RWPE1 (cell line): ENCODE measurements at regions not wholly inside any gene's neighbourhood (a gene's known extent, or its start where the extent isn't known, plus 50 kb on each side); places are given as distances from the start of the nearest gene placed in this dataset.

Experiments
- CTCF ChIA-PET: fragments of 350-600 bp; sonication (Branson Sonifier 250); formaldehyde crosslinking; extraction: SDS; loops from one replicate; lab custom pipeline; 2021; lab: Yijun Ruan, JAX
- POLR2A ChIA-PET: fragments of 400-600 bp; formaldehyde crosslinking; extraction: SDS; loops from one replicate; lab custom pipeline; 2020; ENCODE audit warnings: antibody characterized with exemption; ENCODE audit not compliant: low non-redundant PET; lab: Yijun Ruan, JAX
- DNase-seq: peaks from one replicate; pipeline ENCODE4 v3.0.0; 2012; ENCODE audit warnings: low spot score
- H3K27ac ChIP-seq: fragments of 450-650 bp; 2 replicates; pipeline ENCODE4 v1.5.1; 2017
- TF ChIP-seq, protein P1 (sequence below): fragments of 450-650 bp; conservative IDR thresholded peaks from 2 replicates; pipeline ENCODE4 v1.5.1; 2017; ENCODE audit warnings: low read depth, mild to moderate bottlenecking

DNA sequence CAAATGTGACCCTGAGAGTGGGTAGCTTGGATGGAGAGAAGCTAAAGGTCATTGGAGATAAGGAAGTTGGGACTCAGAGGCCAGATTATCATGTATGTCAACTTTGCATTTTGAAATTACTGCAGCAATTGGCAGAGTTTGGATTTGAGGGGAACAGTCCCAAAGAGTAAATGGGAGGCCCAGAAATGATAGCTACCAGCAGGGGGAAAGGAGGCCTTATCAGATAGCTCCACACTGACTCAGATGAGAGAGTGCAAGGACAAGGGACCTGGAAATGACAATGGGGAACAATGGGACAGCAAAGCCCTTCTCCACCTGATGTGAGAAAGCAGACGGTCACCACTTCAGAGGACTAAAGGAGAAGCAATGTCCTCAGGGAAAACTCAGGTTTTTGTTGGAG lies 201.5 kb upstream of the JADE1 start:
- DNase-seq = no peak
- H3K27ac ChIP-seq = no peak overlapping the region
- ChIA-PET CTCF (interaction anchor here (1.1 kb wide), 1 partner anchor 10 kb away, joined by 4 read pairs; no protein-coding TSS in a partner anchor), POLR2A (no interaction called here)
- TF ChIP-seq, protein P1, sequence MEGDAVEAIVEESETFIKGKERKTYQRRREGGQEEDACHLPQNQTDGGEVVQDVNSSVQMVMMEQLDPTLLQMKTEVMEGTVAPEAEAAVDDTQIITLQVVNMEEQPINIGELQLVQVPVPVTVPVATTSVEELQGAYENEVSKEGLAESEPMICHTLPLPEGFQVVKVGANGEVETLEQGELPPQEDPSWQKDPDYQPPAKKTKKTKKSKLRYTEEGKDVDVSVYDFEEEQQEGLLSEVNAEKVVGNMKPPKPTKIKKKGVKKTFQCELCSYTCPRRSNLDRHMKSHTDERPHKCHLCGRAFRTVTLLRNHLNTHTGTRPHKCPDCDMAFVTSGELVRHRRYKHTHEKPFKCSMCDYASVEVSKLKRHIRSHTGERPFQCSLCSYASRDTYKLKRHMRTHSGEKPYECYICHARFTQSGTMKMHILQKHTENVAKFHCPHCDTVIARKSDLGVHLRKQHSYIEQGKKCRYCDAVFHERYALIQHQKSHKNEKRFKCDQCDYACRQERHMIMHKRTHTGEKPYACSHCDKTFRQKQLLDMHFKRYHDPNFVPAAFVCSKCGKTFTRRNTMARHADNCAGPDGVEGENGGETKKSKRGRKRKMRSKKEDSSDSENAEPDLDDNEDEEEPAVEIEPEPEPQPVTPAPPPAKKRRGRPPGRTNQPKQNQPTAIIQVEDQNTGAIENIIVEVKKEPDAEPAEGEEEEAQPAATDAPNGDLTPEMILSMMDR = no peak

- POLR2A ChIA-PET = no interaction called here
- TF ChIP-seq, protein P1 = no peak
- DNase-seq = peak; percentile 15
- CTCF ChIA-PET = interaction anchor here (0.6 kb wide), 1 partner anchor 1101 kb away, joined by 4 read pairs; no protein-coding TSS in a partner anchor
- no peak overlapping the region for H3K27ac ChIP-seq
Observed at GRCh38 chr4:128606173-128606572, 203.3 kb upstream of the JADE1 start.

DNA sequence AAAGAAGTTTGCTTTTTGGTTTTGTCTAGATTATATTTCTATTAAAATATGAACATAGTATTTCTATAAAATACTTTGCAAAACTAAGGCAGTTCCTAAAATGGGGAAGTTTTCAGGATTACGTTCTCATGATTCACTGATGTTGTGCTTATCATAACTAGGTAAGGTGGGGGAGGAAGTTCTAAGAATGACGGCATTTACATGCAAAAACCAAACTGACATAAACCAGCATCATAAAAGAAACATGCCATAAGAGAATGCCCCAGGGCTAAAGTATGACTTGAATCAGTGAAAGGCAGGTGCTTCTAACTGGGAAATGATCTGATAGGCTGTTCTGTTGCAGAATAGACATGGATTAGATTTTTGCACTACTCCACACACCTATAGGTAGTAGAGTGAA lies 204.7 kb upstream of the JADE1 start:
- POLR2A ChIA-PET = no interaction called here
- CTCF ChIA-PET = no interaction called here
- peak; percentile 53 for DNase-seq
- TF ChIP-seq, protein P1 = no peak
- no peak overlapping the region for H3K27ac ChIP-seq

- CTCF ChIA-PET = no interaction called here
- POLR2A ChIA-PET = interaction anchor here (0.7 kb wide), 1 partner anchor 29 kb away, joined by 3 read pairs; no protein-coding TSS in a partner anchor
Observed at GRCh38 chr4:128604204-128604603, 205.3 kb upstream of the JADE1 start.

GRCh38 chr4:128603081-128603480 lies 206.4 kb upstream of the JADE1 start:
- TF ChIP-seq, protein P1 = no peak
- POLR2A ChIA-PET = no interaction called here
- no peak overlapping the region for H3K27ac ChIP-seq
- CTCF ChIA-PET = no interaction called here
- no peak for DNase-seq

More at GRCh38 chr4:128604204-128604603, 205.3 kb upstream of the JADE1 start:
- DNase-seq = no peak
- TF ChIP-seq, protein P1 = no peak
- H3K27ac ChIP-seq = no peak overlapping the region

GRCh38 chr4:128601991-128602695 lies 207.4 kb upstream of the JADE1 start:
- POLR2A ChIA-PET = interaction anchor here (0.5 kb wide), 1 partner anchor 25 kb away, joined by 3 read pairs; no protein-coding TSS in a partner anchor
- TF ChIP-seq, protein P1 = no peak
- CTCF ChIA-PET = interaction anchor here (0.5 to 0.6 kb wide), 2 partner anchors 325 to 1874 kb away, joined by 4 to 5 read pairs; no protein-coding TSS in a partner anchor
- peak overlapping the region; percentile 96 for H3K27ac ChIP-seq
- no peak for DNase-seq
